IMR-90 (cell line): ENCODE measurements at regions not wholly inside any gene's neighbourhood (a gene's known extent, or its start where the extent isn't known, plus 50 kb on each side); places are given as distances from the start of the nearest gene placed in this dataset.

ENCODE experiments used
- ATAC-seq: fragments of 200-7000 bp; cut with Tn5 transposase; 2 replicates; pipeline ENCODE4 v1.9.1; 2020; ENCODE audit warnings: low read depth, mild to moderate bottlenecking, moderate library complexity
- BruUV-seq: library from RNA; stranded (reverse); fragments of 400-500 nt; replicated peaks from 2 replicates; lab custom pipeline; 2021; lab: Mats Ljungman, UMichigan
- CTCF ChIA-PET: fragments of 300-600 bp; formaldehyde crosslinking; extraction: SDS; loops from one replicate; lab custom pipeline; 2021; ENCODE audit warnings: antibody characterized with exemption; lab: Yijun Ruan, JAX
- POLR2A ChIA-PET: fragments of 300-600 bp; sonication (Branson Sonifier 250); formaldehyde crosslinking; loops from one replicate; lab custom pipeline; 2022; ENCODE audit warnings: antibody characterized with exemption; ENCODE audit not compliant: unreplicated experiment; lab: Charles Lee
- DNase-seq: peaks from one replicate; pipeline ENCODE4 v3.0.0; 2013
- H2AFZ ChIP-seq: replicated peaks from 2 replicates; pipeline ENCODE3; 2013; ENCODE audit warnings: low read length, mild to moderate bottlenecking; ENCODE audit not compliant: poor library complexity
- H2AK5ac ChIP-seq: 2 replicates; pipeline ENCODE4 v1.6.1; 2013; ENCODE audit warnings: low read depth, low read length, inconsistent platforms
- H2AK9ac ChIP-seq: replicated peaks from 2 replicates; pipeline ENCODE3; 2013; ENCODE audit warnings: mild to moderate bottlenecking, low read depth, low read length, moderate library complexity; ENCODE audit not compliant: poor library complexity
- H2BK120ac ChIP-seq: 2 replicates; pipeline ENCODE4 v1.6.1; 2013; ENCODE audit warnings: low read depth, low read length, inconsistent platforms
- H2BK15ac ChIP-seq: 3 replicates; pipeline ENCODE4 v1.6.1; 2013; ENCODE audit warnings: low read depth, low read length, inconsistent platforms
- H2BK20ac ChIP-seq: 2 replicates; pipeline ENCODE4 v1.6.1; 2013; ENCODE audit warnings: low read depth, mild to moderate bottlenecking, inconsistent platforms, low read length, moderate library complexity
- H2BK5ac ChIP-seq: 2 replicates; pipeline ENCODE4 v1.6.1; 2013; ENCODE audit warnings: mild to moderate bottlenecking, low read depth, low read length, inconsistent platforms; ENCODE audit not compliant: poor library complexity, severe bottlenecking
- H3K14ac ChIP-seq: replicated peaks from 2 replicates; pipeline ENCODE4 v1.6.1; 2013; ENCODE audit warnings: low read depth, low read length, inconsistent platforms
- H3K18ac ChIP-seq: 2 replicates; pipeline ENCODE4 v1.6.1; 2013; ENCODE audit warnings: low read depth, low read length, control low read depth
- H3K23ac ChIP-seq: 2 replicates; pipeline ENCODE4 v1.6.1; 2013; ENCODE audit warnings: low read depth, low read length, inconsistent platforms
- H3K27ac ChIP-seq: 2 replicates; pipeline ENCODE4 v1.5.1; 2013; ENCODE audit warnings: mild to moderate bottlenecking, control low read depth, low read length; ENCODE audit not compliant: insufficient read depth
- H3K27me3 ChIP-seq: 2 replicates; pipeline ENCODE4 v1.6.1; 2013; ENCODE audit warnings: low read length; ENCODE audit not compliant: control insufficient read depth, insufficient read depth
- H3K36me3 ChIP-seq: 2 replicates; pipeline ENCODE4 v1.6.1; 2013; ENCODE audit warnings: low read length, mixed read lengths; ENCODE audit not compliant: control insufficient read depth, insufficient read depth
- H3K4ac ChIP-seq: 2 replicates; pipeline ENCODE4 v1.6.1; 2013; ENCODE audit warnings: low read depth, low read length, inconsistent platforms
- H3K4me1 ChIP-seq: 2 replicates; pipeline ENCODE4 v1.6.1; 2013; ENCODE audit warnings: low read length, mixed read lengths; ENCODE audit not compliant: control insufficient read depth, insufficient read depth
- H3K4me2 ChIP-seq: 2 replicates; pipeline ENCODE4 v1.6.1; 2013; ENCODE audit warnings: low read depth, mild to moderate bottlenecking, control low read depth, low read length, moderate library complexity
- H3K4me3 ChIP-seq: 2 replicates; pipeline ENCODE4 v1.5.1; 2013; ENCODE audit warnings: low read depth, mild to moderate bottlenecking, control low read depth, low read length, moderate library complexity; ENCODE audit not compliant: insufficient read depth
- H3K56ac ChIP-seq: 2 replicates; pipeline ENCODE4 v1.6.1; 2013; ENCODE audit warnings: low read length, inconsistent platforms; ENCODE audit not compliant: insufficient read depth; ENCODE audit errors: extremely low read depth
- H3K79me1 ChIP-seq, 2 experiments: 2 replicates each; pipeline ENCODE4 v1.6.1; 2013; ENCODE audit warnings: low read length in 2 of 2, inconsistent platforms in 1 of 2, low read depth in 1 of 2
- H3K9ac ChIP-seq: 2 replicates; pipeline ENCODE4 v1.6.1; 2013; ENCODE audit warnings: low read depth, low read length, control low read depth
- H3K9me1 ChIP-seq: 2 replicates; pipeline ENCODE4 v1.6.1; 2013; ENCODE audit warnings: low read length, inconsistent platforms; ENCODE audit not compliant: insufficient read depth
- H3K9me3 ChIP-seq: 2 replicates; pipeline ENCODE4 v1.6.1; 2013; ENCODE audit warnings: low read length; ENCODE audit not compliant: control insufficient read depth, insufficient read depth
- H4K20me1 ChIP-seq: 2 replicates; pipeline ENCODE4 v1.6.1; 2013; ENCODE audit warnings: low read length, inconsistent platforms; ENCODE audit not compliant: insufficient read depth
- H4K5ac ChIP-seq: 2 replicates; pipeline ENCODE4 v1.6.1; 2013; ENCODE audit warnings: mild to moderate bottlenecking, low read depth, low read length, control low read depth
- H4K8ac ChIP-seq, 2 experiments: 2 replicates each; pipeline ENCODE4 v1.6.1; 2013; ENCODE audit warnings: low read depth in 2 of 2, low read length in 2 of 2, control low read depth in 1 of 2, inconsistent platforms in 1 of 2
- H4K91ac ChIP-seq: 2 replicates; pipeline ENCODE4 v1.6.1; 2013; ENCODE audit warnings: low read depth, low read length, inconsistent platforms; ENCODE audit not compliant: insufficient read depth
- BHLHE40 ChIP-seq: fragments of 150-350 bp; IDR thresholded peaks from 2 replicates; pipeline ENCODE4 v1.6.1; 2016; ENCODE audit warnings: mild to moderate bottlenecking, low read depth, low read length
- CEBPB ChIP-seq: IDR thresholded peaks from 2 replicates; pipeline ENCODE4 v1.6.1; 2012; ENCODE audit warnings: low read depth, low read length, improper control_type of control experiment
- FOS ChIP-seq: fragments of 150-350 bp; IDR thresholded peaks from 2 replicates; pipeline ENCODE4 v1.6.1; 2016; ENCODE audit warnings: low read depth, low read length
- MXI1 ChIP-seq: IDR thresholded peaks from 2 replicates; pipeline ENCODE4 v1.6.1; 2012; ENCODE audit warnings: low read depth, mild to moderate bottlenecking, low read length, moderate library complexity, borderline replicate concordance
- POLR2A ChIP-seq: IDR thresholded peaks from 2 replicates; pipeline ENCODE4 v1.6.1; 2012; ENCODE audit warnings: mild to moderate bottlenecking, low read depth, low read length
- RAD21 ChIP-seq: IDR thresholded peaks from 2 replicates; pipeline ENCODE4 v1.6.1; 2012; ENCODE audit warnings: low read length, improper control_type of control experiment
- RCOR1 ChIP-seq: IDR thresholded peaks from 2 replicates; pipeline ENCODE4 v1.6.1; 2012; ENCODE audit warnings: mild to moderate bottlenecking, low read length, improper control_type of control experiment; ENCODE audit not compliant: insufficient replicate concordance
- SMC3 ChIP-seq: fragments of 150-350 bp; IDR thresholded peaks from 2 replicates; pipeline ENCODE4 v1.6.1; 2016; ENCODE audit warnings: low read depth, mild to moderate bottlenecking, antibody characterized with exemption, low read length, moderate library complexity
- WGBS, 2 experiments: methylation state at CpG; one replicate each; pipeline versions ENCODE4 v1.1.5 to v1.1.7; 2013; ENCODE audit warnings: missing lambda C conversion rate in 2 of 2; ENCODE audit not compliant: insufficient read length in 1 of 2; ENCODE audit errors: extremely low coverage in 2 of 2; 5-methylcytosine and 5-hydroxymethylcytosine counted together
- dilution Hi-C: fragments of 300-500 bp; cut with HindIII; formaldehyde crosslinking; loops from one replicate; pipeline ENCODE4 v1.14.3; 2018; ENCODE audit warnings: low sequenced_read_pairs; ENCODE audit not compliant: unreplicated experiment
- in situ Hi-C: fragments of 300-500 bp; cut with MboI; formaldehyde crosslinking; loops from 3 replicates; pipeline ENCODE4 v1.14.3; 2019; ENCODE audit warnings: low sequenced_read_pairs, inconsistent platforms, mixed read lengths
- intact Hi-C: fragments of 100-400 bp; cut with micrococcal nuclease; formaldehyde crosslinking; loops from 2 replicates; pipeline ENCODE4 v1.10.0; 2022

- BruUV-seq: no TSS peak
- Histone ChIP-seq H2BK120ac (no peak overlapping the region), H3K36me3 (no peaks in the 10 kb centered on the region), H3K18ac (no peak overlapping the region), H3K27me3 (no peaks in the 10 kb centered on the region), H3K9ac (no peak overlapping the region), H3K79me1 (no peaks in the 10 kb centered on the region), H4K91ac (no peak overlapping the region), H4K5ac (no peak overlapping the region), H3K4me1 (no peaks in the 10 kb centered on the region), H4K20me1 (no peaks in the 10 kb centered on the region), H3K4me2 (no peak overlapping the region), H3K23ac (no peak overlapping the region), H3K4me3 (no peak overlapping the region), H3K27ac (no peak overlapping the region), H2BK5ac (no peak overlapping the region), H2AK9ac (no peak overlapping the region), H3K4ac (no peak overlapping the region), H3K9me3 (no peaks in the 10 kb centered on the region), H2AFZ (no peak overlapping the region), H3K9me1 (no peaks in the 10 kb centered on the region), H2BK20ac (no peak overlapping the region), H3K14ac (no peak overlapping the region), H2BK15ac (no peak overlapping the region), H4K8ac (no peak overlapping the region), H3K56ac (no peak overlapping the region), H2AK5ac (no peak overlapping the region)
- intact Hi-C loops (no loop called here), in situ Hi-C loops (no loop called here), dilution Hi-C loops (no loop called here)
- TF ChIP-seq BHLHE40: no peak
- TF ChIP-seq POLR2A: no peak
- TF ChIP-seq RCOR1: no peak
- TF ChIP-seq RAD21: no peak
- TF ChIP-seq SMC3: no peak
- no peak for TF ChIP-seq MXI1
- no peak for TF ChIP-seq FOS
- TF ChIP-seq CEBPB: no peak
- POLR2A ChIA-PET: no interaction called here
- no peak for DNase-seq
- WGBS, 2 experiments: no CpG with 5 or more reads among the region's 3 CpGs
- CTCF ChIA-PET: no interaction called here
- no peak for ATAC-seq
Measured at GRCh38 chr2:122105877-122106206, 350.4 kb downstream of the TSN start.
